HEK293T (cell line): ENCODE measurements at regions not wholly inside any gene's neighbourhood (a gene's known extent, or its start where the extent isn't known, plus 50 kb on each side); places are given as distances from the start of the nearest gene placed in this dataset.

Experiments
- ARNT ChIP-seq: fragments of 450-650 bp; IDR thresholded peaks from 2 replicates; pipeline ENCODE4 v1.6.1; 2017; ENCODE audit warnings: mild to moderate bottlenecking
- ELF4 ChIP-seq: fragments of 450-650 bp; IDR thresholded peaks from 2 replicates; pipeline ENCODE4 v1.6.1; 2017; ENCODE audit warnings: antibody characterized with exemption
- FOXA1 ChIP-seq: fragments of 450-650 bp; IDR thresholded peaks from 2 replicates; pipeline ENCODE4 v1.6.1; 2016; ENCODE audit warnings: mild to moderate bottlenecking
- FOXM1 ChIP-seq: fragments of 450-650 bp; IDR thresholded peaks from 2 replicates; pipeline ENCODE4 v1.6.1; 2017; ENCODE audit warnings: mild to moderate bottlenecking, borderline replicate concordance
- L3MBTL2 ChIP-seq: fragments of 450-650 bp; conservative IDR thresholded peaks from 2 replicates; pipeline ENCODE4 v1.6.1; 2016; ENCODE audit warnings: mild to moderate bottlenecking
- NFRKB ChIP-seq: fragments of 450-650 bp; IDR thresholded peaks from 2 replicates; pipeline ENCODE4 v1.6.1; 2016; ENCODE audit warnings: mild to moderate bottlenecking, moderate library complexity
- SUZ12 ChIP-seq: fragments of 450-650 bp; IDR thresholded peaks from 2 replicates; pipeline ENCODE4 v1.6.1; 2016; ENCODE audit warnings: mild to moderate bottlenecking
- TARDBP ChIP-seq: fragments of 450-650 bp; IDR thresholded peaks from 2 replicates; pipeline ENCODE4 v1.6.1; 2016
- ZNF384 ChIP-seq: fragments of 450-650 bp; IDR thresholded peaks from 2 replicates; pipeline ENCODE4 v1.6.1; 2016
- TF ChIP-seq, protein P1 (sequence below): fragments of 450-650 bp; IDR thresholded peaks from 2 replicates; pipeline ENCODE4 v1.6.1; 2016

DNA sequence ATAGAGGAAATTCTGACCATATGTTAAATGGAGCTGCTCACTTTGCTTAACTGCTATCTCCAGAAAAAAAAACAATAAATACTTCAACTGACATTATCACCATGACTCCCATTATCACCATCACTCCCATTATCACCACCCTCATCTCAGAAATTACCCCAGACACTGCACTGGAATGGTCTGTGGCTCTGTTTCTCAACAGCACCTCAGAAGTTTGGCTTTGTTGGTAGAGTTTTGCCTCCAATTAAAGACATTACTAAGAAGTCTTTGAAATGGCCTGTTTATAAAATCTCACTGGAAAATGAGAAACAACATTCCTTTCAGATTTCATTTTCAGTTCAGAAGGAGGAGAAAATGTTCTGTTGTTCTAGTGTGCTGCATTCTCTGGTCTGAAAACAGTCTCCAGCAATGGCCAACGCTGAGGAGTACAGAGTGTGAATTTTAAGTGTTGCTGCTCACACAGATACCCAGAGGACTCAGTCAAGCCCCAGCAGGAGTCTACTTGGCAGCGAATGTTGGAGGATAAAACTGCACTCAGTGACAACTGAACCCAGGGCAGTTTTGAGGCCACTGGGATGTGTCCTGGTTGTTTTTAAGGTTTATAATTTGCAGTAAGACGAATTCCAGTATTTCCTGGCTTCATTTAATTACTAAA is 364.5 kb upstream of the CDH2 start:
- TF ChIP-seq, protein P1, sequence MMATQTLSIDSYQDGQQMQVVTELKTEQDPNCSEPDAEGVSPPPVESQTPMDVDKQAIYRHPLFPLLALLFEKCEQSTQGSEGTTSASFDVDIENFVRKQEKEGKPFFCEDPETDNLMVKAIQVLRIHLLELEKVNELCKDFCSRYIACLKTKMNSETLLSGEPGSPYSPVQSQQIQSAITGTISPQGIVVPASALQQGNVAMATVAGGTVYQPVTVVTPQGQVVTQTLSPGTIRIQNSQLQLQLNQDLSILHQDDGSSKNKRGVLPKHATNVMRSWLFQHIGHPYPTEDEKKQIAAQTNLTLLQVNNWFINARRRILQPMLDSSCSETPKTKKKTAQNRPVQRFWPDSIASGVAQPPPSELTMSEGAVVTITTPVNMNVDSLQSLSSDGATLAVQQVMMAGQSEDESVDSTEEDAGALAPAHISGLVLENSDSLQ = no peak
- TF ChIP-seq ARNT (no peak), L3MBTL2 (no peak), ZNF384 (no peak), TARDBP (no peak), FOXM1 (no peak), FOXA1 (no peak), SUZ12 (no peak), ELF4 (no peak), NFRKB (no peak)
